ENCODE measurements at regions not wholly inside any gene's neighbourhood (a gene's known extent, or its start where the extent isn't known, plus 50 kb on each side); places are given as distances from the start of the nearest gene placed in this dataset.

DNA sequence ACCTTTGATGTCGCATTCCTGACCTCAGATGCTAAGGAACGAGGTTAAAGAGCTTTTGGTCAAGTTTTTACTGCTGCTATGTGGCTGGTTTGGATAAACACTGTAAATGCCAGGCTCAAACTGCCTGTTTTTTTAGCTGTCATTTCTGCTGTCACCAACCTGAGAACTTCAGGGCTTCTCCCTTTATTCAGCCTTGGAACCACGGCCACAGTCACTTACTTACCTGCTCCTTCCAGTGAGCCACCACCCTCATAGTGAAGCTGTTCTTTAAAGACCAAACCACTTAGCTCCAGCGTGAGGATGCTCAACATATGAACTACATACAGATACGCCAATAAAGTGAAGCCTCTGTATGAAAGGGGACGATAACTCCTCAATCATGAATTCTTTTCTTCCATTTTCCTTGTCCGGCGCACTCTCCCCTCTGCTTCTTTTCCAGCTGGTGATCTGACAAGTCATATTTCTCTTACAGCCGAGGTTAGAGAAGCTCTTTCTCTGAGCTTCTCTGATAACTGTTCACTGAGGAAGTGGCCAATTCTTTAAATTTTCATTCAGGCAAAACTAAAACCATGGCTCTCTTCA, 152.8 kb upstream of the ANK2 start:
- DNase-seq, result no peak

DNA sequence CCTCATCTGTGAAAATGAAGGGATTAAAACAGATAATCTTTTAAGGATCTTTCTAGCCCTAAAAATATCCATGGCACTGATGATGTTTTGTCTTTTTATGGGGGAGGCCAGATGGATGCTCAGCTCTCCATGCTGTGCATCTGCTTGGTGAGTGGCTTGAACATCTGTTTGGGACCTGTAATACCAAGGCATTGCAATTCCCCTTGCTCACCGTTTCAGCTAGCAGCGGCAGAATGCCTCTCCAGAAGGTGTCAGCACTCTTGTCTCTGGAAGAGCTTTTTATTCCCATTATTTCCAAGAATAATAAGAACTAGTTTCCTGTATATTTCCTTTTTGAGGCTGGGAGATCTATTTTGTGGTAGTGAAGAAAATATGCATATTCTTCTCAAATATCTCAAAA, 151.9 kb upstream of the ANK2 start:
- DNase-seq, result no peak

DNA sequence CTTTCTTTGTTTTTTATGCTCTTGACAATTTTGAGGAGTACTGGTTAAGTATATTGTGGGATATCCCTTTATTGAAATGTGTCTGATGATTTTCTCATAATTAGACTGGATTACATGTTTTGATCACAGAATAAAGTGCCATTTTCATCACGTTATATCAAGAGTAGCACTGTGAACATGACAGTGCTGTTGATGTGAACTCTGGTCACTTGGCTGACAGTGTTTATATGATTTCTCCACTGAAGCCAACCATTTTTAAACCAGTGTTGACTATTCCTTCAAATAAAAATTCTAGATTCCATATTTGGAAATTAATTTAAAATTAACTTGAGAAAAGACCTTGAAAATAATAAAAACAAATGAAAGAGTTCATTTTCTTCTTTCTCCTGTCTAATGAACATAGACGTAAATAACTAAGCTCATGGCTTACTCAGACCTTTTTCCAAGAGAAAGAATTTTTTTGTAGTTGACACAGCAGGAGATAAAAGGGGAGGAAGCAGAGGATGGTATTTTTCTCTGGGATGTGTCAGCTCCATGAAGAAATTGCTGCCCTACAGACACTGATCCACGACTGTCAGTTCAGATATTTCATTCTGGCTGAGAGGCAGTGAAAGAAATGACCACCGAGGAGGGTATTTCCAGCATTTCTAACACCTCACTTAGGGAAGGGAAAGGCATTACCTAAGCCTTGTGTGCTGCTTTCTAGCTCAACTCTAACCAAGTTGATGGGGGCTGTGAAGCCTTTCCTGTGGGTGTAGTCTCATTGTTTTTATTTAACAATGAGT, 150.9 kb upstream of the ANK2 start:
- DNase-seq, result no peak

DNA sequence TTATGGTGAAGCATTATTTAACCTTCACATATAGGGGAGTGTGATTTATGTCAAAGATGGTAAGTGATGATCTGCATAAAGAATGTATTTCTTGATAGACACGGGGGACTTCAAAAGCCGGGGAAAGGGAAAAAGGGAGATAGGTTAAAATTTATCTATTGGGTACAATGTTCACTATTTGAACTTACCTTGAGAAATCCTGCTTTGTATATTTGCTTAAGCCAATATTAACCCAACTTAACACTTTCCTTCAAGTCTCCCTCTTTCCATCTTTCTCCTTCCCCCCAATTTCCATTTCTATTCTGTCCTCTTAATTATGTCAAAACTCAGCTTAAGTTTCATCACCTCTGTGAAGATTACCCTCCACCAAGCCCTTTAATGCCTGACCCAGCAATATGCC, 149.0 kb upstream of the ANK2 start:
- no peak for DNase-seq

DNA sequence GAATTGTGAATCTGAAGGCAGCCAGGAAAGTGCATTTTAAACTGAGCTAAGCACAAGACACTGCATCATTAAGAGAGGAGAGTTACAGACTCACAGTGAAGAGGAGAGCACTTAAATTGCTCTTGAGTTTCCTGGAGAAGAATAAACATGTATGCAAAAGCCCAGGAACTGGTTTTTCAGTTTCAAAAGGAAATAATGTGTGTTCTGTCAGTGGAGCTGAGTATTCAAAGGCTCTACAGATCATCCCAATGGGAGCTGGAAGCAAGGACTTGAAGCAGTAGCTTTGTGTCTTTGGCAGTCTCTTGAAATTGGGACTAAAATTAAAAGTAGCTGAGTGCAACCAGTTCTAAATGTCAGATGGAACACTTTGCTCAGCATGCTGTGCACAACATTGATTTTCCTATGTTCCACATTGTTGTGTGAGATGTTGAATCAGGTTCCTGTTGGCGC, 147.5 kb upstream of the ANK2 start:
- no peak for DNase-seq

DNA sequence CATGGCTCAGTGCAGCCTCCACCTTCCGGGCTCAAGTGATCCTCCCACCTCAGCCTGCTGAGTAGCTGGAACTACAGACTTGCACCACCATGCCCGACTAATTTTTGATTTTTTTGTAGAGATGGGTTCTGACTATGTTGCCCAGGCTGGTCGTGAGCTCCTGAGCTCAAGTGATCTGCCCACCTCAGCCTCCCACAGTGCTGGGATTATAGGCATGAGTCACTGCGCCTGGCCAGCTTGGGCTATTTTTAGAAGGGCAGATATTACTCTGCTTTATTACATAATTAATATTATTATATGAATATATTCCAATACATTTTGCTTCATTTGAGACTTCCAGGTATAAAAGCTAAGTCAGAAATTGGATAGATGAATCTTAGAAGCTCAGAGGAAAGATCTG, 143.7 kb upstream of the ANK2 start:
- no peak for DNase-seq

DNA sequence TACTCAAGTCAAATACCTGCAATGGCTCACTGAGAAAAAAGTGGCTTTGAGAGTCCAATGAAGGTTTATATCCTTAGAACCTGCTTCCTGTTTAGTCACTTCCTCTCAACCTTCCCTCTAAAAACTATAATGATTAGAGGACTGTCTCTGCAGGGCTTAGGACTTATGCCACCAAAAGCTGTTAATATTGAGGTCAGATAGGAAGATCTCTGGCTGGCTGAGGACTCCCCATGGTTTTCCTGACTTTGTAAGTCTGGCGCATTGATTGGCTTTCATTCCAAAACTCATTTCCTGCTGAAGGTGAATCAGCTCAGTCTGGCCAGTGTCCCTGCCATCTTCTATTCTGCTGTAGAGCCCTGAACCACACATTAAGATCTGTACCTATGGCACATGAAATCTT, 140.9 kb upstream of the ANK2 start:
- no peak for DNase-seq

DNA sequence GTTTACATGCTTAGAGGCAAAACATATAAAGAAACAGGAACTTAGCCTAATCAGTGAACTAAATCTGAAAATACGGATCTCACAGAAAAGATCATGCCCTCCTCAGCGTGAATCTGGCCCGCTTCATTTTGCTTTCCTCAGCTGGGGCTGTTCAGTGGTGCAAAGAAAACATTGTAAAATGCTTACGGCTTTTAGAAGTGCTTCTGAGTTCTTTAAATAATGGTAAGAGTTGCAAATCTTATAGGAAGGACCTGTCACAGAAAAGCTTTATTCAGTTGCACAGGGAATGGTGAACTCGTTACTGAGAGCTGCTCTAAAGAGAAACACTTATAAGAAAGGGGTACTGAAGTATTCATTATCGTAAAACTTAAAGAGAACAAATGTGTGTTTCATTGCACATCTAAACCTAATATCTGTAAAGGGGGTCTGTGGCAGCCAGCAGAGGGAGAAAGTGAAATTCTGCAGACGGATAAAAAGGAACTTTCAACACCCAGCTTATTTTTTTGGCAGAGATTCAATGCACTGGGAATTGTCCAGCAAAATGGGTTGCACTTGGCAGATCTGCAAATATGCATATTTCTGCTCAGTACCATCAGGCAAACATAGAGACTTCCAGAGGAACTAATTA, 139.2 kb upstream of the ANK2 start:
- no peak for DNase-seq

DNA sequence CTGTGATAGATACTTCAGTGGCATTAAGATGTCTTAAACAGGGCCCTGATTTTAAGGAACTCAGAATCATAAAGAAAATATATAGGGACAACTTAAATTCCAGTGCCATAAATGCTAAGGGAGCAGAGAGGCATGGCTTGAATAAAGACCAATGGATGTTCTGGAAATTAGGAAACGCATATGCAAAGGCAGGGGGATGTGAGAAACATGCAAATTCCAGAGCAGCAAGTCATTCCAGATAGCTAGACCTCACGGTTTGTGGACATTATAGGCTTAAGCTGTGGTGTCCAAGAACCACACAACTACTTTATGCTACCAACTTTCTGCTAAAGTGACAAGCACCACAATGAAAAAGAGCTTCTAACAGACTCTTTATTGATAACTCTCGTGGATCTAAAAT, 132.6 kb upstream of the ANK2 start:
- no peak for DNase-seq

DNA sequence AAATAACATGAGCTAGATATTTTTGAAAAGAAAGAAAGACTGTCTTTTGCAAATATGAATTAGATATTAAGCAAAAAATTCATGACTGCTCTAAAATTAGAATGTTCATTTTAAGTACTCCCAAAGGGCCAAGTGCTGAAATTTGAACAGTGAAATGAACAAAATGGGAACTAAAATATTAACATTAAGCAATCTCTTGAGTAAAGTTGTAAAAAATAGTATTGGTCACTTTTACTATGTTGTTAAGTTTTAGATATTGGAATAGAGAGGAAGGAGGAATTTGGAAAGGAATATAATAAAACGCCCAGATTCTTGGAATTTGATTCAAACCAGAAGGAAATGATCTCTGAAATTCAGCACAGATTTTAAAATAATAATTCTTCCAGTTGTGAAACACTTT, 125.9 kb upstream of the ANK2 start:
- no peak for DNase-seq

DNA sequence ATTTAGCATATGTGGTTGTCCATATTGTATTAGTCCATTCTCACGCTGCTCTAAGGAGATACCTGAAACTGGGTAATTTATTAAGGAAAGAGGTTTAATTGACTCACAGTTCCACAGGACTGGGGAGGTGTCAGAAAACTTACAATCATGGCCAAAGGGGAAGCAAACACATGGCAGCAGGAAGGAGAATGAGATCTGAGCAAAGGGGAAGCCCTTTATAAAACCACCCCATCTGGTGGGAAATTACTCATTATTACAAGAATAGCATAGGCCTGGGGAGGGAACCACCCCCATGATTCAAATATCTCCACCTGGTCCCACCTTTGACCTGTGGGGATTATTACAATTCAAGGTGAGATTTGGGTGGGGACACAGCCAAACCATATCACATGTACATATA, 122.6 kb upstream of the ANK2 start:
- DNase-seq, result no peak

DNA sequence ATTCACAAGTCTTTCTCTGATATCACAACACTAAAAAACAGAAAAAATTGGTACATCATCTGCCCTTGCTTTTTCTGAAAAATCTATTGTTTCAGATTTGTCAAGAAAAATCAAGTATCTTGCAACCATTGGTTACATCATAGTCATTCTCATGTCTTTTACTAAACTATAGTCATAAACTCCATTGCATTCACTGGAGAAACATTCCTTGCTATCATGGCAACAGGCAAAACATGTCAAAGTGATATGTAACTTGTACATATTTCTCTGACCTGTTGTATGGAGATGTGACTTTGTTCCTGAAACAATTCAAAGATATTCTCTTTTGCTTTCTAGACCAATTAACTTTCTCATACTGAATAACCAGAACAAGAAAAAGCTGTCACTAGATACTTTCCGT, 121.9 kb upstream of the ANK2 start:
- DNase-seq, result no peak

DNA sequence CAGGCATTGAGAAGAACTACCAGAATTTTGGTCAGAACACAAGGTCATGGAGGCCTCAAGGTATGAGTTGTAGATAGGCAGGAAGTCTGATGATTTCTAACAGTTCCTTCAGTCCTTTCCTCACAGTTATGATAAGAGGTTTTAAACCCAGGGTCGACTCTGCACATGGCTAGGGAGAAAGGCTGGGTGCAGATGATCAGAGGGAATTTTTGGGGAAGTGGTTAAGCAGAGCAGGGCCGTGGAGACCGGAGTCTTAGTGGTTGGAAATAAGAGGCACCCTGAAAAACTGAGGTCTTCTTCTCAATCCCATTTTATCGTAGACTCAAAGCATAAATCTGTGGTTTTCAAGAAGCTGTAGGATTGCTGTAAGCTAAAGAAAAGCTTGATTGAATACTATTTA, 118.5 kb upstream of the ANK2 start:
- no peak for DNase-seq

DNA sequence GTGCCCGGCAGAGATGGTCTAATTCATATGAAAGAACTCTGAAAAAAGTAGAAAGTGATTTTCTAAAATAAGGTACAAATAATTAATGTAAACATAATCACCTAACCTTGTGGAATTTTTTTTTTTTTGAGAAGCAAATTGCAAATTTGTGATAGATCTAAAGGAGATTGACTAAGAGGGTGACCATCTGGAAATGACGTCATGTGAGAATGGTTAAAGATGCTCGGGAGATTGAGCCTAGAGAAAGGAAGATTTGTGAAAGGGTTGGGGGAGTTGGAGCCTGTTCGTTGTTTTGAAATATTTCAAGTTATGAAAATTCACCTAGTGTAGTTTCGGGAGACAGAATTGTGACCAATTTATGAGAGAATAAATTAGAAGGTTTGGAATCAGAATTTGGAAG, 115.7 kb upstream of the ANK2 start:
- DNase-seq, result no peak

DNA sequence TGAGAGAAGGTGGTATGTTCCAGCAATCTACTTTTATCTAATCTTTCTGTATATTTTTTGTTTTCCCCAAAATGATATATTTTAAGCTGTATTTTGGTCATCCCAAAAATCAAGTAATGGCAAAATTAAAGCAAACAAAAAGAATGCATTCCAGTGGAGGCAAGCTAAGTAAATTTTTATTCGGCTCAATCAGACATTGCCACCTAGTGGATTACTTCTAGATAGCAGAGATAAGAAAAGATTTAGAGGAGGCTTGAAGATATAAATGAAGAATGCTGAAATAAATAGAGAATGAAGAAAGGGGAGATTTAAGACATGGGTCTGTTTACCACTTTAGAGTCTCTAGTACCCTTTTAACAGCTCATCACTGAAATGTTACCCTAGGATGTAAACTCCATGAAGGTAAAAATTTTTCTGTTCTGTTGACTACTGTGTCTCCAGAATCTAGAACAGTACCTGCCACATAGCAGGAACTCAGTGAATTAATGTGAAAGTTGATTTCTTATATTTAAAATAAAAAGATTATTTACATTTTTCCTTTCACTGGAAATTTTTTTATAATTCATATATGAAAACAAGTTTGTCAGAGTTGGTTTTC, 110.9 kb upstream of the ANK2 start:
- DNase-seq, result peak; percentile 33

DNA sequence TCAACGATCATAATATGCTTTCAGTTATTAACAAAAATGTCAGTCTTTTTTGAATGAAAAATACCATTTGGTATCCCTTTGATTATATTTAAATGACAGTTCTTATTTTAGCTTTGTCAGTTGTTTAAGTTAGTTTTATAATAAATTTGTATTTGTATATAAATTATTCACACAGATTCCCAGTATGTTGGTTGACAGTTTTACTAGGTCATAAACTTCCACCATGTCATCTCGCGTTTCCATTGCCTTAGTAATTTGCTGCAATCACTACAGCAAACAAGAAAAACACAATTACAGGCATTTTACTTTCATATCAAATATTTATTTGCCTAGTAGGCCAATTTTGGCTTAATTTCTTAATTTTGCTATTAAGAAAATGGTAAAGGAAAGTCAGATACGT, 109.6 kb upstream of the ANK2 start:
- DNase-seq, result no peak

DNA sequence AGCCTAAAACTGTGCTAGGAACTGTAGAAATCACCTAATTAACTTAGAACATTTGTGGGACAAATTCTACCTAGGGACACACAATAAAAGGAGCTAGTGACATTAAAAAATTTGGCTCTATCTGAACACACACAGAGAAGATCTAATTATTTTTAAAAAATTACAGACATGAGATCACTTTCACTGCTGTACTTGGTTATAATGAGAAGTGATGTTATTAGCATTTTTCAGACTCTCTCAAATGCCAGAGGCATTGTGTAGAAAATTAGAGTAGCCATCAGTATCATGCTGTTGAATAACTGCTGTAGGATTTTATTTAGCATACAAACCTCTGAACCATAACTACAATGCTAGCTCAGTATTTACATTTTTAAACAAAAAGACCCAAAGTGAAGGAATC, 109.1 kb upstream of the ANK2 start:
- no peak for DNase-seq

DNA sequence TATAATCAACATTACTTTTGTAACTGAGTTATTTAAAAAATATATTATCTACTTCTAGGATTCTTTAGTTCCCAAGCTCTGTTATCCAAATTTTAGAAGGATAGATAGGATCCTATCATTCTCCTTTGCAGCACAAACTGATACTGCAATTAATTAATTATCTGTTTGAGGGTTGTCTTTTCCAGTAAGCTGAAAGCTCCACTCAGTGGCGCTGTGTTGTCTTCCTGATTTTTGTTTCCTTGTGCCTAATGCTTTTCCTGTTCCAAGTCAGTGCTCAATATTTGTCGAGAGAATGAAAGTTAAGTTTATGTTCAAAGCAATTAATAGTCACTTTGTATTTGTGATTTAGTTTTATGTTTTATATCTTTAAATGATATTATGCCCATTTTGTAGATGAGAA, 107.4 kb upstream of the ANK2 start:
- DNase-seq, result no peak

DNA sequence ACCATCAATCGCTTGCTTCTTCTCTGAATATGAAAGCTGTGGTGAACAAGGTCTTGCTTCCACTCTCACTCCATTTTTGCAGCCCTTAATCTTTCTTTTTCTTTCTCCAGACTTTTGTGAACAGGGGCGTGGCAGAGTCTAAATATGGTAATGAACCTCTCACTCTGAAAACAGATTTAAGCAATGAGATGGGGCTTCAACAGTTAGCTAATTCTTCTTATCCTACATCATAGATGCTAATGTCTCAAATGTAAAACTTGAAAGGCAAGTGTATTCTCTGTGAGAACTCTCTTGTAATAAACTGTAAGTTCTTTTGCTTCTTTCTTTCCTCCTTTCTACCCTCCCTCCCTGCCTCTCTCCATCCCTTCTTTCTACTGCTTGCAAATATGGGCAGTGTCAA, 106.5 kb upstream of the ANK2 start:
- DNase-seq, result no peak

DNA sequence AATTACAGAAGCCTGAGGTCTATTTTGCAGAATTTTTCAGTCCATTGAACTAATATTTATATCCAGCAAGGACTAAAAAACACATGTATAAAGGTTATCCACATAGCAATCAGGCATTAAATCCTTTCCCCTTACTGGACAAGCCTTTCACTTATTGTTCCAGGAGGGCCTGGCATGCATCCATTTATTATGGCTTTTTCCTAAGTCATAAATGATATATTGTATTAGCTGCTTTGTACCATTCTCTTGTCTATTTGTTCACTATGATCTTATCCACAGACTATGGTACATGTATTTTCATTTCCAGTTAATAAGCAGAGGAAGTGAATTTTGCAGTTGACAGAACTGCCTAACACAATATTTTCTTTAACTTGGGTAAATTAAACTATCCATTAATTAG, 105.4 kb upstream of the ANK2 start:
- DNase-seq, result no peak

DNA sequence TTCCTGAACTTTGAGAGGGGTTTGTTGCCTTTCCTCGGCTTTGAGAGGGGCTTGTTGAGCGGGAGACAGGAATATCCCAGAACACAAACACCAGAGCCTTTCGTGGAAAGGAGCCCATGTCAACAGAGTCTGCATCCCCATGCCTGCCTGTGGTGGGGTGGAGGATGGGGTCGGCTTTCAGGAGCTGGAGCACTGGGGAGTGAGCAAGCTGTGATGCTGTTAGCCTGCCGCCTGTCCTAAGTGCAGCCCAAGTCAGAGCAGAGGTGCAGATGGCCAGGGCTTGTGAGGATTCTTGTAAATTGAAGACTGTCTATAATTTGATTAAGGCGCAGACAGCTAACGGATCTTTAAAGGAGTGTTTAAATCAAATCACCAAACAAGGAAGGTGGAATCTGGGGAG, 103.3 kb upstream of the ANK2 start:
- DNase-seq, result no peak

DNA sequence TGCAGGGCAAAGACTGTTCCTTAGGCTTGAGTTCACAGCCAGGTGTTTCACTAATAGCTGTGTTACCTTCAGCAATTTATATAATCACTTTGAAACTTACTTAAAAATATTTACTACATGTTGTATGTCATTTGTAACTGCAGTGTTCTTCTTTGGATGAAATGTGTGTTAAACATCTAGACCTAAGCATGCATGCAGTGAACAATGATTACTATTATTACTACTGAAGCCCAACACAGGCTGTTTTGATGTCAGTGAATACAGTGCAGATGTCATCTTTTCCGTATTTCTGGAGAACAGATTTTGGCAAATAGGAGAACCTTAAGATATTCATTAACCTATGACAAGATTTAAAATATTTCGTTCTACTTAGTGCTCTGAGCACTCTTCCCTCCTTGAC, 101.8 kb upstream of the ANK2 start:
- DNase-seq, result no peak

DNA sequence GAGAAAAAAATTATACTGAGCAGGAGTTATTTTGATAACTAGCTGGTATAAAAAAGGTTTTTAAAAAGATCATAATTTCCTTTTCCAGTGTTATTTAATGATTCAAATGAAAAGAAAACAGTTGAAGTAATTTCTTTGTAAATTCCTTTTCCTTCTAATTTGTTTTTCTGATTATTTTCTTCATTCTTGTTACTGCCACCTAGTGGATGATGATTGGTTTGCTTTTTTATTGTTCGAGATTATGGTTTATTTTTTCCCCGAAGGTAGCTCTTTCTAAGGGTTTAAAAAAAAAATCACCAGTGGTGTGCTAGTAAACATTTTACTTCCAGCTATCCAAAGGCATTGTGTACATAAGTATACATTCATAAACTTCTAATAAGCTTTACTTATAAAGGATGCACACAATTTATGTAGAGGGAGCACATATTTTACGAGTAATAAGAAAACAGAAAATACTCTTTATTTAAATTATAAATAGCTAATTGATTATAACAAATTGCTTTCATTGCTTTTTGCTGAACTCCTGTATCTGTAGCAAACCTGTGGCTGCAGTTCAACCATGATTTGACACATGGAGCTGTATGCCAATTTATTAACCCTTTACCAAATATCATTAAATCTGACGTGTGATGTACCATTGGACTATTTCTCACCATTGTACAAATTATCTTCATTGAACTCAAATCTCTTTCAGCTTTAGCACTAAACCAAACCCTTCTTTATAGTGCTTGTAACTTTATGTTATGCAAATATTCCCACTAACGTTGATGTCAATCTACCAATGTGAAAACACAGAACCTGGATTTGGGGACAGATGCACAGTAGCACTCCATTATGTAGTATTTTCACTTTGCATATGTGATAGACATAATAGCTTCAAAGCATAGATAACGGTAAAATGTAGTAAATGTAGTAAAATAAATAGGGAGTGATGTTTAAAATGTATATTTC, 97.8 kb upstream of the ANK2 start:
- DNase-seq, result peak; percentile 1

All from inflammatory macrophage treated with lipopolysaccharide for 4 hours (primary cell).